Astrocyte (in vitro differentiated cells and primary cell): ENCODE measurements at regions not wholly inside any gene's neighbourhood (a gene's known extent, or its start where the extent isn't known, plus 50 kb on each side); places are given as distances from the start of the nearest gene placed in this dataset.

Source experiments
- EZH2 ChIP-seq: IDR thresholded peaks from 2 replicates; pipeline ENCODE4 v1.6.1; 2012; ENCODE audit warnings: mild to moderate bottlenecking, low read length, inconsistent platforms; ENCODE audit not compliant: insufficient read depth
- TF ChIP-seq, protein P1 (sequence below): IDR thresholded peaks from 2 replicates; pipeline ENCODE4 v1.5.1; 2011; ENCODE audit warnings: low read depth, mild to moderate bottlenecking, inconsistent platforms, low read length, moderate library complexity; ENCODE audit not compliant: insufficient read depth

- TF ChIP-seq, protein P1, sequence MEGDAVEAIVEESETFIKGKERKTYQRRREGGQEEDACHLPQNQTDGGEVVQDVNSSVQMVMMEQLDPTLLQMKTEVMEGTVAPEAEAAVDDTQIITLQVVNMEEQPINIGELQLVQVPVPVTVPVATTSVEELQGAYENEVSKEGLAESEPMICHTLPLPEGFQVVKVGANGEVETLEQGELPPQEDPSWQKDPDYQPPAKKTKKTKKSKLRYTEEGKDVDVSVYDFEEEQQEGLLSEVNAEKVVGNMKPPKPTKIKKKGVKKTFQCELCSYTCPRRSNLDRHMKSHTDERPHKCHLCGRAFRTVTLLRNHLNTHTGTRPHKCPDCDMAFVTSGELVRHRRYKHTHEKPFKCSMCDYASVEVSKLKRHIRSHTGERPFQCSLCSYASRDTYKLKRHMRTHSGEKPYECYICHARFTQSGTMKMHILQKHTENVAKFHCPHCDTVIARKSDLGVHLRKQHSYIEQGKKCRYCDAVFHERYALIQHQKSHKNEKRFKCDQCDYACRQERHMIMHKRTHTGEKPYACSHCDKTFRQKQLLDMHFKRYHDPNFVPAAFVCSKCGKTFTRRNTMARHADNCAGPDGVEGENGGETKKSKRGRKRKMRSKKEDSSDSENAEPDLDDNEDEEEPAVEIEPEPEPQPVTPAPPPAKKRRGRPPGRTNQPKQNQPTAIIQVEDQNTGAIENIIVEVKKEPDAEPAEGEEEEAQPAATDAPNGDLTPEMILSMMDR = no peak
- TF ChIP-seq EZH2 = no peak
These were observed 203.9 kb upstream of the DTNA start for GRCh38 chr18:34506198-34506597.
